ENCODE measurements at regions not wholly inside any gene's neighbourhood (a gene's known extent, or its start where the extent isn't known, plus 50 kb on each side); places are given as distances from the start of the nearest gene placed in this dataset.

- Histone ChIP-seq H3K4me3 (no peak overlapping the region), H3K9me3 (no peaks in the 10 kb centered on the region), H3K4me1 (no peaks in the 10 kb centered on the region), H3K36me3 (no peaks in the 10 kb centered on the region), H3K27ac (no peak overlapping the region), H3K27me3 (no peaks in the 10 kb centered on the region)
- TF ChIP-seq POLR2A (IDR thresholded peaks at IDR 0.05) (no peak), CTCF (IDR thresholded peaks at IDR 0.05 in 4 of 5, conservative IDR thresholded peaks at IDR 0.05 in 1 of 5) (no peak)
- in situ Hi-C loops (cut with MboI; ENCODE audit: low sequenced_read_pairs in 4 of 4), result loop anchor here in 1 of 4 donors (25.0 kb wide), 1 partner anchor 228 kb away; no protein-coding TSS in a partner anchor
- intact Hi-C loops (cut with DNase I; ENCODE audit: low total_unique reads), result loop anchor here (10.0 kb wide), 1 partner anchor 286 kb away; the partner anchor contains the start of gene TMEM200C
- no peak for DNase-seq
- ATAC-seq, result no peak
These were observed 65.0 kb upstream of the EPB41L3 start for GRCh38 chr18:5608846-5609245.

DNA sequence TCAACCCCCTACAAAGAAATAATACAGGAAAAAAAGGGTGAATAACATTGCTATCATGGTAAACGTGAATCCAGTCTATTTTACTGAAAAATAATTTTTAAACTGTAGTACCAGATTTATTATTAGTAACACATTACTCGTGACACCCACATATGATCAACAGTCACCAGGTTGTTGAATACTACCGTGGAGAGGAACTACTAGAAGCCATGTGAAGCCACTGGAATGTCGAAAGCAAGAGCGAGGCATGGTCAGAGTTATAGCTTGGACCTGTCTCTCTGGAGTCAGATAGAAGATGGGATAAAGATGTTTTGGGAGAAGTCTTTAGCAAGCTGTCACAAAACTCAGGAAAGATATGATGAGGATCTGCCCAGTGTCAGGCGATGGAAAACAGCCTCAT, 63.2 kb upstream of the EPB41L3 start:
- DNase-seq, result no peak
- H3K27me3 ChIP-seq, result no peaks in the 10 kb centered on the region
- ATAC-seq, result no peak
- H3K4me3 ChIP-seq, result no peak overlapping the region
- H3K36me3 ChIP-seq, result no peaks in the 10 kb centered on the region
- TF ChIP-seq CTCF (IDR thresholded peaks at IDR 0.05 in 4 of 5, conservative IDR thresholded peaks at IDR 0.05 in 1 of 5) (no peak), POLR2A (IDR thresholded peaks at IDR 0.05) (no peak)
- in situ Hi-C loops (cut with MboI; ENCODE audit: low sequenced_read_pairs in 4 of 4) (loop anchor here in 1 of 4 donors (25.0 kb wide), 1 partner anchor 230 kb away; no protein-coding TSS in a partner anchor), intact Hi-C loops (cut with DNase I; ENCODE audit: low total_unique reads) (loop anchor here (10.0 kb wide), 1 partner anchor 288 kb away; the partner anchor contains the start of gene TMEM200C)
- no peaks in the 10 kb centered on the region for H3K4me1 ChIP-seq
- H3K9me3 ChIP-seq, result no peaks in the 10 kb centered on the region
- H3K27ac ChIP-seq, result no peak overlapping the region

GRCh38 chr18:5604778-5605177, 61.0 kb upstream of the EPB41L3 start:
- intact Hi-C loops (cut with DNase I; ENCODE audit: low total_unique reads), result loop anchor here (10.0 kb wide), 1 partner anchor 290 kb away; the partner anchor contains the start of gene TMEM200C
- in situ Hi-C loops (cut with MboI; ENCODE audit: low sequenced_read_pairs in 4 of 4), result loop anchor here in 1 of 4 donors (25.0 kb wide), 1 partner anchor 233 kb away; no protein-coding TSS in a partner anchor
- ATAC-seq, result no peak

DNA sequence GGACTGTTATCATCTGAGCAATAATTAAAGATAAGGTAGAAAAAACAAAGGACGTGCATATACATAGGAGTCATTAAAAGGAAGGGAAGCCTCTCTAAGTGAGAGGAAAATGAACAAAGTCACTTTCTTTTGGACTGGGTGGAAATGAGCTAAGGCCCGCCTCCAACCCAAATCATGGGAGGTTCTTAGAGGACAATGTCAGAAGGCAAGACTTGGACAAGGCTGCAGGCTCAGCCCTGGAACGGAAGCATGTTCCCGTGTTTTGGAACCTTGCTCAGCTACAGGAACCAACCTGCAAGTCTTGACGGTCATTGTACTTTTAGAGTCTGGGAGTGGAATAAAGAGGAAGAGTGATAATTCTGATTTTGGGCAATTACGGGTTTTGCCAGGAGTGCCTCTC, 59.4 kb upstream of the EPB41L3 start:
- no peak for DNase-seq
- no peaks in the 10 kb centered on the region for H3K9me3 ChIP-seq
- intact Hi-C loops (cut with DNase I; ENCODE audit: low total_unique reads), result loop anchor here (10.0 kb wide), 1 partner anchor 292 kb away; the partner anchor contains the start of gene TMEM200C

More at GRCh38 chr18:5604778-5605177, 61.0 kb upstream of the EPB41L3 start:
- Histone ChIP-seq H3K9me3 (no peaks in the 10 kb centered on the region), H3K27me3 (no peaks in the 10 kb centered on the region), H3K4me1 (no peaks in the 10 kb centered on the region), H3K27ac (no peak overlapping the region), H3K4me3 (no peak overlapping the region), H3K36me3 (no peaks in the 10 kb centered on the region)
- TF ChIP-seq CTCF (IDR thresholded peaks at IDR 0.05 in 4 of 5, conservative IDR thresholded peaks at IDR 0.05 in 1 of 5) (no peak), POLR2A (IDR thresholded peaks at IDR 0.05) (no peak)
- DNase-seq, result no peak

GRCh38 chr18:5601188-5601624, 57.4 kb upstream of the EPB41L3 start:
- DNase-seq (no peak), ATAC-seq (no peak)
- intact Hi-C loops (cut with DNase I; ENCODE audit: low total_unique reads), result loop anchor here (10.0 kb wide), 1 partner anchor 294 kb away; the partner anchor contains the start of gene TMEM200C

More for the DNA sequence above, 59.4 kb upstream of the EPB41L3 start:
- H3K27ac ChIP-seq, result no peak overlapping the region
- H3K4me1 ChIP-seq, result no peaks in the 10 kb centered on the region
- TF ChIP-seq POLR2A (IDR thresholded peaks at IDR 0.05), result no peak
- in situ Hi-C loops (cut with MboI; ENCODE audit: low sequenced_read_pairs in 4 of 4), result loop anchor here in 1 of 4 donors (25.0 kb wide), 1 partner anchor 234 kb away; no protein-coding TSS in a partner anchor
- H3K36me3 ChIP-seq, result no peaks in the 10 kb centered on the region
- no peak overlapping the region for H3K4me3 ChIP-seq
- ATAC-seq, result no peak
- H3K27me3 ChIP-seq, result no peaks in the 10 kb centered on the region

More at GRCh38 chr18:5601188-5601624, 57.4 kb upstream of the EPB41L3 start:
- H3K9me3 ChIP-seq, result no peaks in the 10 kb centered on the region
- TF ChIP-seq CTCF (IDR thresholded peaks at IDR 0.05 in 4 of 5, conservative IDR thresholded peaks at IDR 0.05 in 1 of 5) (no peak), POLR2A (IDR thresholded peaks at IDR 0.05) (no peak)
- no peaks in the 10 kb centered on the region for H3K4me1 ChIP-seq
- no peaks in the 10 kb centered on the region for H3K27me3 ChIP-seq
- H3K36me3 ChIP-seq, result no peaks in the 10 kb centered on the region
- no peak overlapping the region for H3K4me3 ChIP-seq
- in situ Hi-C loops (cut with MboI; ENCODE audit: low sequenced_read_pairs in 4 of 4), result loop anchor here in 1 of 4 donors (25.0 kb wide), 1 partner anchor 236 kb away; no protein-coding TSS in a partner anchor
- no peak overlapping the region for H3K27ac ChIP-seq
